ENCODE measurements at regions not wholly inside any gene's neighbourhood (a gene's known extent, or its start where the extent isn't known, plus 50 kb on each side); places are given as distances from the start of the nearest gene placed in this dataset.

DNA sequence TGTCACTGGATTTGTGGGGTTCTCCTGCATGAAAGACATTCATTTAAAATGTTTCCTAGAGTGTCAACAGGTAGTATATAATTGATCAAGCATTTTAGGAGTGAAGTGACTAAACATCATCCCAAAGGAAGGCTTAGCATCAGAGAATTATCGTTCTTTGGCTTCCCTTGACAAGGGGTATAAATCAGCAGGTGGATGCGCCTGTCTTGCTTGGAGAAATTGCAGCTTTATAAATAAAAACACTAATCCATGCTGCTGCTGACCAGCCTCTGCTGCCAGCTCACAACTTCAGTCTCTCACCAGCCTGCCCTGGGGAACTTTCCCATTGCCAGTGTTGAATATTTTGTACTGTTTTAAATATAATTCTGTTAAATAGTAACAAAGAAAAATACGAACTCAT is 1184.7 kb upstream of the TENM4 start:
- no peak for TF ChIP-seq CTCF (conservative IDR thresholded peaks at IDR 0.05; ENCODE audit: low read depth, low read length)
- TF ChIP-seq EZH2 (IDR thresholded peaks at IDR 0.05; ENCODE audit: low read length, unreplicated experiment) = no peak

Data from PC-3 (cell line).